ENCODE measurements at regions not wholly inside any gene's neighbourhood (a gene's known extent, or its start where the extent isn't known, plus 50 kb on each side); places are given as distances from the start of the nearest gene placed in this dataset.
A peak's percentile ranks its signal among the peaks of the same experiment; 100 is the strongest.

DNA sequence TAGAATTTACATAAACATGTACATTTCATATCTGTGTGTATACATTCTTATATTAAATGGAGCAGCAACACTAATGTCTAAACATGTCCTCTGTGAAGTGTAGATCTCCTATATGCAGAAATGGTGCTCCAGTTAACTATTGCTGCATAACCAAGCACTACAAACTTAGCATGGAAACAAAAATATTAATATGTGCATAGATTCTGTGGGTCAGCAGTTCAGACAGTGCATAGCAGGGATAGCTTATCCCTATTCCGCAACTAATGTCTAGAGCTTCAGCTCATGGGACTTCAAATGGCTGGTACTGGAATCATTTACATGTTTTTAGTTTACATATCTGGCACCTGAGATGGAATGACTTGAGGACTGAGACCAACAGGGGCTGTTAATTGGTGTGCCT is 652.1 kb downstream of the TLE4 start:
- no peak for TF ChIP-seq JUND (IDR thresholded peaks at IDR 0.05; ENCODE audit: low read depth)
- in situ Hi-C loops (cut with HindIII; ENCODE audit: low pct_unique_long_range_greater_than_20kb, low sequenced_read_pairs) = no loop called here
- no peak for DNase-seq (ENCODE audit: low read depth in 1 of 2, low spot score in 1 of 2)

DNA sequence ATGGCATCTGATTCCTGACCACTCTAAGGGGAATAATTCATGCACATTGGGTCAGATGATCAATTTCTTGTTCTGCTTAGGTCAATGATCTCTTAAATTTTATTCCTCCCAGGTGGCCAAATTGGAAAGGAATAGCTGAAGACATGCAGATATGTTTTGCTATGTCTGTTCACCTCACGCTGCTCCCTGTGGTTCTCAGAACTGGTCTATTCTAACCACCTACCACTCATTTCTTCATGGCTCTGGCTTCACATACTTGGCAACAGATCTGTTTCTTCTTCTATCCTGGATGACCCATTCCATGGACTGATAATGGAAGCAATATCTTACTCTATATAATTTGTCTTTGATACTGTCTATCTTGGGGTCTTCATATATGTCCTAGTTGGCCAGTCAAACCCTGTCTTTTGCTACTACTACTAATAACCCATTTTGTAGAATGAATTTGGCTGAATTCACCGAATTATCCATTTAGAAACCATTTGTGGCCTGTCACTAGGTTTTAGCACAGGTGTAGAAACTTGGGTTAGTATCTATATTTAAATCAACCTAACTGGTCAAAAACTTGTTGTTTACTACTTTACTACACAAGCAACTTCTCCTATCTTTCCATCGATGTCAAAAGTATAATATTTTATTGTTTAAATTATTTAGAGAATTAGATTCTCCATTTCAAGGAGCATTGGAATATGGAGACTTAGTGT is 650.9 kb downstream of the TLE4 start:
- in situ Hi-C loops (cut with HindIII; ENCODE audit: low pct_unique_long_range_greater_than_20kb, low sequenced_read_pairs) = no loop called here
- no peak for TF ChIP-seq JUND (IDR thresholded peaks at IDR 0.05; ENCODE audit: low read depth)
- no peak for DNase-seq (ENCODE audit: low read depth in 1 of 2, low spot score in 1 of 2)

GRCh38 chr9:80218328-80218727 is 646.6 kb downstream of the TLE4 start:
- in situ Hi-C loops (cut with HindIII; ENCODE audit: low pct_unique_long_range_greater_than_20kb, low sequenced_read_pairs) = no loop called here
- DNase-seq (ENCODE audit: low read depth in 1 of 2, low spot score in 1 of 2) = no peak
- TF ChIP-seq JUND (IDR thresholded peaks at IDR 0.05; ENCODE audit: low read depth) = no peak

DNA sequence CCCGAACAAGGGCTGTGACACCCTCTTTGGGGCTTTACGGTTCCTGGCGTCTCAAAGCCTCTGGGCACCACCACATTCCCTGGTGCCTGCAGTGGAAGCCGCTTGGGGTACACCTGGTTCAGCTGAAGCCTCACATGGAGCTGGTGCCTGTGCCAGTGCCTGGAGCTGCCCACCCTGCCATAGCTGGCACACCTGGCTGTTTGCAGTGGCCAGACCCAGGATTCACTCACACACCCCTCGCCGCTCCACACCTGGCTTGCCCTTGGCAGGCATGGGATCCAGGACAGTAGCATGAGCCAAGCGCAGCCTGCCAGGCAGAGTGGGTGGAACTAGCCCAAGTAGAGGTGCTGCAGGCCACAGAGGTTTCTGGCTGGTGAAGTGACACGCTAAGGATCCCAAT is 641.8 kb downstream of the TLE4 start:
- in situ Hi-C loops (cut with HindIII; ENCODE audit: low pct_unique_long_range_greater_than_20kb, low sequenced_read_pairs) = no loop called here
- no peak for TF ChIP-seq JUND (IDR thresholded peaks at IDR 0.05; ENCODE audit: low read depth)
- DNase-seq (ENCODE audit: low read depth in 1 of 2, low spot score in 1 of 2) = no peak

DNA sequence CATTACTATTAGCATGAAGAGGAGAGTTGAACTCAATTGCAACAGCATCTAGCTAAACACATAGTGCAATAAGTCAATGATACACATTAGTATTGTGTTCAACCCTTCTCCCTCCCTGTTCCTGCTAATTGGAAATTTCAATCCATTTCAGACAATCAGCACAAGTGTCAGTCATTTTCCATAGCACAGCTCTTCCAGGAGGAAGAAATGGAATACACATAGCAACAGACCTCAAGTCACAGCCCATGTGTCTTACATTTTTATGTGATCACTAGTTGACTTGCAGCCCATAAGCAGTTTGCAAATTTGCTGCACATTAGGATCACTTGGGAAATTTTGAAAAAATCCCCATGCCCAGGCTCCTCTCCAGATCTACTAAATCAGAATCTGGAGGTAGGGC is 636.9 kb downstream of the TLE4 start:
- in situ Hi-C loops (cut with HindIII; ENCODE audit: low pct_unique_long_range_greater_than_20kb, low sequenced_read_pairs) = no loop called here
- DNase-seq (ENCODE audit: low read depth in 1 of 2, low spot score in 1 of 2) = no peak
- TF ChIP-seq JUND (IDR thresholded peaks at IDR 0.05; ENCODE audit: low read depth) = no peak

DNA sequence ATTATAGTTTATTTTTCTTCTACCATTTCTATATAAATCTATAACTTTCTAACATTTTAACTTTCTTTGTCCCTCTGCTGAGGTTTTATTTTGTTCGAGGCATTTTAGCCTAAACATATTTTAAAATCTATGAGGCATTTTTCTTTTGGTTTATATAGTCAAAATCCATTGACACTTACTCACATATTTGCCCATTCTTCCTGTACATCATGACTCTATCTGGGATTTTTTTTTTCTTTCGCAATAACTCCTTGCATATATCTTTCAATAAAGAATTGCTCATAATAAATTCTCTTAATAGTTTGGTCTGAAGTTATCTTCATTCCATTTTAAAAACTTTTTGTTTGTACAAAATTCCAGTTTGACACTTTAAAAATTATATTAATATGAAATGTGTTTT is 632.3 kb downstream of the TLE4 start:
- in situ Hi-C loops (cut with HindIII; ENCODE audit: low pct_unique_long_range_greater_than_20kb, low sequenced_read_pairs) = no loop called here

GRCh38 chr9:80197661-80198060 is 625.9 kb downstream of the TLE4 start:
- in situ Hi-C loops (cut with HindIII; ENCODE audit: low pct_unique_long_range_greater_than_20kb, low sequenced_read_pairs) = no loop called here
- TF ChIP-seq JUND (IDR thresholded peaks at IDR 0.05; ENCODE audit: low read depth) = no peak
- DNase-seq (ENCODE audit: low read depth in 1 of 2, low spot score in 1 of 2) = no peak

More for the DNA sequence above, 632.3 kb downstream of the TLE4 start:
- TF ChIP-seq JUND (IDR thresholded peaks at IDR 0.05; ENCODE audit: low read depth) = no peak
- DNase-seq (ENCODE audit: low read depth in 1 of 2, low spot score in 1 of 2) = no peak

DNA sequence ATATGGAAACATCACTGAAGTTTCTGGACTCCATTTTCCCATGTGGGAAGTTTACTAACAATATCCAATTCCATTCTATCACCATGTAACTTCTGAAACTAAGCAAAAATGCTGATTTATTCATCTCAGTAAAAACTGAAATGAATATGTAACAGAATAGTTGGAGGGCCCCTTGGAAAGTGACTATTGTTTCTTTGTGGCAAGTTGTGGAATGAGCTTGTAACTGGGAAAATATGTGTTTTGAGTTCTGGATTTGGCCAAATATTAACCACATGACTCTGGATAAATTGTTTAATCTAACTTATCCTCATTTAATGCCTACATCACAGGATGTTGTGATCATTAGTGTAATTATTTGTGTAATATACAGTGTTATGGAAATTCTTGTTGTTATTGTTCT is 619.3 kb downstream of the TLE4 start:
- no peak for TF ChIP-seq JUND (IDR thresholded peaks at IDR 0.05; ENCODE audit: low read depth)
- in situ Hi-C loops (cut with HindIII; ENCODE audit: low pct_unique_long_range_greater_than_20kb, low sequenced_read_pairs) = no loop called here
- DNase-seq (ENCODE audit: low read depth in 1 of 2, low spot score in 1 of 2) = no peak

- no peak for TF ChIP-seq JUND (IDR thresholded peaks at IDR 0.05; ENCODE audit: low read depth)
- no peak for DNase-seq (ENCODE audit: low read depth in 1 of 2, low spot score in 1 of 2)
- in situ Hi-C loops (cut with HindIII; ENCODE audit: low pct_unique_long_range_greater_than_20kb, low sequenced_read_pairs) = no loop called here
These were observed 616.8 kb downstream of the TLE4 start for GRCh38 chr9:80188579-80188978.

DNA sequence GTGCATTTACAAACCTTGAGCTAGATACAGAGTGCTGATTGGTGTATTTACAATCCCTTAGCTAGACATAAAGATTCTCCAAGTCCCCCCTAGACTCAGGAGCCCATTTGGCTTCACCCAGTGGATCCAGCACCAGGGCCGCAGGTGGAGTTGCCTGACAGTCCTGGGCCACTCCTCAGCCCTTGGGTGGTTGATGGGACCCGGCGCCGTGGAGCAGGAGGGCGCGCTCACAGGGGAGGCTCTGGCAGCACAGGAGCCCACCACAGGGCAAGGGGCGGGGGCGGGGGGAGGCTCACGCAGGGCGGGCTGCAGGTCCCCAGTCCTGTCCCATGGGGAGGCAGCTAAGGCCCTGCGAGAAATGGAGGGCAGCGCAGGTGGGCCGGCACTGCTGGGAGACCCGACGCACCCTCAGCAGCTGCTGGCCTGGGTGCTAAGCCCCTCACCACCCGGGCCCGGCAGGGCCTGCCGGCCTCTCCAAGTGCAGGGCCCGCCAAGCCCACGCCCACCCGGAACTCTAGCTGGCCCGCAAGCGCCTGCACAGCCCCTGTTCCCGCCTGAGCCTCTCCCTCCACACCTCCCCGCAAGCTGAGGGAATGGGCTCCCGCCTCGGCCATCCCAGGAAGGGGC is 613.5 kb downstream of the TLE4 start:
- in situ Hi-C loops (cut with HindIII; ENCODE audit: low pct_unique_long_range_greater_than_20kb, low sequenced_read_pairs) = no loop called here

GRCh38 chr9:80177949-80178480 is 606.2 kb downstream of the TLE4 start:
- no peak for DNase-seq (ENCODE audit: low read depth in 1 of 2, low spot score in 1 of 2)
- in situ Hi-C loops (cut with HindIII; ENCODE audit: low pct_unique_long_range_greater_than_20kb, low sequenced_read_pairs) = no loop called here
- TF ChIP-seq JUND (IDR thresholded peaks at IDR 0.05; ENCODE audit: low read depth) = no peak

More for the DNA sequence above, 613.5 kb downstream of the TLE4 start:
- no peak for DNase-seq (ENCODE audit: low read depth in 1 of 2, low spot score in 1 of 2)
- no peak for TF ChIP-seq JUND (IDR thresholded peaks at IDR 0.05; ENCODE audit: low read depth)

GRCh38 chr9:80175286-80176150 is 603.8 kb downstream of the TLE4 start:
- TF ChIP-seq JUND (IDR thresholded peaks at IDR 0.05; ENCODE audit: low read depth) = no peak
- in situ Hi-C loops (cut with HindIII; ENCODE audit: low pct_unique_long_range_greater_than_20kb, low sequenced_read_pairs) = no loop called here
- peak in 1 of 2 experiments; percentile 41 for DNase-seq (ENCODE audit: low read depth in 1 of 2, low spot score in 1 of 2)

DNA sequence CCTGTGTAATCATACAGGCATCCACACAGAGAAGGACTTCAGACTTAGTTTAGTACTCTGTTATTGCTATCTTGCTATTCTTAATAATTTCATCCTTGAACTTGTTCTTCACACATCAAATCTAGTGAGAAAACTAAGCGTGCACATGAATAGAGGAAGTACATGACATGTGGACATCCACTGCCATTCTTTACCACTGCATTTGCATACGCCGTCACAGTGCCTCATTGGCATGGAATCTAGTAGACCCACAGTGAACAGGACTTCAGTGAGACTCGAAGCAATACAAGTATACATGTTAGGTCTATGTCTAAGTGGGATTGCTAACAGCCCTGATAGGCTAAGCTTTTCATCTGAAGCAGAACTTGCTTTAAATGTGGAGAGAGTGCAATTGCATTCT is 592.1 kb downstream of the TLE4 start:
- no peak for DNase-seq (ENCODE audit: low read depth in 1 of 2, low spot score in 1 of 2)
- no peak for TF ChIP-seq JUND (IDR thresholded peaks at IDR 0.05; ENCODE audit: low read depth)
- in situ Hi-C loops (cut with HindIII; ENCODE audit: low pct_unique_long_range_greater_than_20kb, low sequenced_read_pairs) = no loop called here
